H1 (cell line): ENCODE measurements at regions not wholly inside any gene's neighbourhood (a gene's known extent, or its start where the extent isn't known, plus 50 kb on each side); places are given as distances from the start of the nearest gene placed in this dataset.

Experiments
- BACH1 ChIP-seq: IDR thresholded peaks from 2 replicates; pipeline ENCODE4 v1.6.1; 2012; ENCODE audit warnings: low read length, improper control_type of control experiment
- CEBPB ChIP-seq: IDR thresholded peaks from 2 replicates; pipeline ENCODE4 v1.6.1; 2012; ENCODE audit warnings: low read depth, low read length
- GTF2F1 ChIP-seq: IDR thresholded peaks from 2 replicates; pipeline ENCODE4 v1.6.1; 2012; ENCODE audit warnings: low read depth, low read length, improper control_type of control experiment, borderline replicate concordance
- JUND ChIP-seq: IDR thresholded peaks from 2 replicates; pipeline ENCODE4 v1.6.1; 2011; ENCODE audit warnings: mild to moderate bottlenecking, improper control_type of control experiment, low read length
- SP4 ChIP-seq: IDR thresholded peaks from 2 replicates; pipeline ENCODE4 v1.6.1; 2012; ENCODE audit warnings: low read length, inconsistent platforms

DNA sequence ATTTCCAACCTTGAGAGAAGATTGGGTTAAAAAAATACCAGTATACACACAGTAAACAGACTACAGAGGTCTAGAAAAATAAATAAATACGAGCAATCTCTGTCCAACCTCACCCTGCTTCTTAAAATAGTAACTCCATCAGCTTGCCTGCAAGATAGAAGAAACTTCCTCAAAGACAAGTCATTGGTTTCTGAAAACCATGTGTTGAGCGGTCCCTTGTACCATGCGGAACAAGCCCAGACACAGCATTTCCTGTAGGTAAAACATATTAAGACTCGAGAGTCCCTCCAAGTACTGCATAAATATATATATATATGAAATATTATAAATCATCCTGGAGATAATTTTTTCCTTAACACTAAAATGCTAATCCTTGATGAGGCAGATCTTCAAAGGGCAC is 157.4 kb downstream of the MZT1 start (continued):
- TF ChIP-seq SP4, result no peak
- no peak for TF ChIP-seq BACH1
- TF ChIP-seq CEBPB, result no peak
- no peak for TF ChIP-seq JUND
- no peak for TF ChIP-seq GTF2F1
